ENCODE measurements at regions not wholly inside any gene's neighbourhood (a gene's known extent, or its start where the extent isn't known, plus 50 kb on each side); places are given as distances from the start of the nearest gene placed in this dataset.

DNA sequence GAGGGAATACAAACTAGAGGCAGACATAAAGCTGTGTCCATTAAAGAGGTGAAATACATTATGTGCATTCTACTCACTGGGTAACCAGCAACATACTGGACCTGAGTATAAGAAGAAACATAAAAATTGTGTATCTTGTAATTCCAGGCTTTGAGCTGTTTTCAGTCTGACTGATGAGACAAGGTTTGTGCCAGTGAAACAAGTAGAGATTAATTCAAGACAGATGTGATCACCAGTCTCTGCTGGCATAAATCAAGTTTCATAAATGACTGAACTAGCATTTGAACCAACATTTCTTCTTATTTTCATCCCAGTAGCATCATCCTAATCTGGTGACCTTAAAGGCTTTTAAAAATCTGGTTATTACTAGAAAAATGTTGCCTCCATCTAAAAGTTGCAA, 108.8 kb upstream of the RPL38 start:
- H3K4me3 ChIP-seq (ENCODE audit: control insufficient read depth, low read depth, low read length) = no peak overlapping the region
- TF ChIP-seq, protein P1, sequence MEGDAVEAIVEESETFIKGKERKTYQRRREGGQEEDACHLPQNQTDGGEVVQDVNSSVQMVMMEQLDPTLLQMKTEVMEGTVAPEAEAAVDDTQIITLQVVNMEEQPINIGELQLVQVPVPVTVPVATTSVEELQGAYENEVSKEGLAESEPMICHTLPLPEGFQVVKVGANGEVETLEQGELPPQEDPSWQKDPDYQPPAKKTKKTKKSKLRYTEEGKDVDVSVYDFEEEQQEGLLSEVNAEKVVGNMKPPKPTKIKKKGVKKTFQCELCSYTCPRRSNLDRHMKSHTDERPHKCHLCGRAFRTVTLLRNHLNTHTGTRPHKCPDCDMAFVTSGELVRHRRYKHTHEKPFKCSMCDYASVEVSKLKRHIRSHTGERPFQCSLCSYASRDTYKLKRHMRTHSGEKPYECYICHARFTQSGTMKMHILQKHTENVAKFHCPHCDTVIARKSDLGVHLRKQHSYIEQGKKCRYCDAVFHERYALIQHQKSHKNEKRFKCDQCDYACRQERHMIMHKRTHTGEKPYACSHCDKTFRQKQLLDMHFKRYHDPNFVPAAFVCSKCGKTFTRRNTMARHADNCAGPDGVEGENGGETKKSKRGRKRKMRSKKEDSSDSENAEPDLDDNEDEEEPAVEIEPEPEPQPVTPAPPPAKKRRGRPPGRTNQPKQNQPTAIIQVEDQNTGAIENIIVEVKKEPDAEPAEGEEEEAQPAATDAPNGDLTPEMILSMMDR (conservative IDR thresholded peaks at IDR 0.05; ENCODE audit: control insufficient read depth, insufficient read depth, low read depth, low read length) = no peak
- DNase-seq (ENCODE audit: low read depth) = no peak

DNA sequence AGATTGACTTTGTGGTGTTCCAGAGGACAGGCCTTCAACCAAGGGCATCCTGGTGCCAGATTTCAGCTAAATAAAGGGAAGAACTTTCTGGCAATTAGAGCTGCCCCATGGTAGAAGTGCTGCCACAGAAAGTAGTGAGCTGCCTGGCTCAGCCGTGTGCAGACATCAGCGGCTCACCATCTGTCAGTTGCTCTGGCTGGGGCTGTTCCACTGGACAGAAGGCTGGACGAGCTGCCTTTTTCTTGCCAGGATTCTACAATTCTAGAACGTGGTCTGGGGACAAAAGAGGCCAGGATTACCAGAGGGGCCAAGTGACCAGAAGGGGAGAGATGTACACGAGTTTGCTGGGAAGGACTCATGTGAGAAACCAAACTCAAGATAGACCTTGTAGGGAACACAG, 107.0 kb upstream of the RPL38 start:
- TF ChIP-seq, protein P1 (conservative IDR thresholded peaks at IDR 0.05; ENCODE audit: control insufficient read depth, insufficient read depth, low read depth, low read length) = no peak
- no peak overlapping the region for H3K4me3 ChIP-seq (ENCODE audit: control insufficient read depth, low read depth, low read length)
- no peak for DNase-seq (ENCODE audit: low read depth)

DNA sequence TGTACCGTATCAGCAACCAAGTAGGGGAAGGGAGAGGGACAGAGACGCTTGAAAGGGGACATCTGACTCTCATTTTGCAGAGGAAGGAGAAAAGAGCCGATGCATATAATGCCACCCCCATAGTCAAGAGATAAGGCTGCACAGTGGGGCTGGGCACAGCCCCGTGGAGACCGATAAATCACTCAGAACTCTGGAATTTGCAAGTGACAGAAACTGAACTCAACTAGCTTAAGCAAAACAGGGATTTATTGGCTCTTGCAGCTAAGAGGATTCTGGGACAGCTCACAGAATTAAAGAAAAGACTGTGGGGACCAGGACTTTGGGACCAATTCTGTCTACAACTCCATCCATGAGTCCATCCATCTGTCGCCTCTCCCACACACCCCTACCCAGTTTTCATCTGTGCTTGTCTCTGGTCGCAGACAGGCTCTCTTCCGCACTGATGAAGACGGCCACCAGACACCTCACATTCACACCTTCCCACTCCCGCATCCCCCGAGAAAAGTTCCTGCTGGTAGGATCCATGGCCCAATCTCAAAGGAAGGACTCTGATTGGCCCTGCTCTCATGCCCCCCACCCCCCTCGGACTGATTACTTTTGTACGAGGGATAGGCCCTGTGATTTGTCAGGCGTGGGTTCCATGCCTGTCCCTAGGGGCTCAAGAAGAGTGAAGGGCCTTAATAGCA, 105.9 kb upstream of the RPL38 start:
- TF ChIP-seq, protein P1 (conservative IDR thresholded peaks at IDR 0.05; ENCODE audit: control insufficient read depth, insufficient read depth, low read depth, low read length) = no peak
- no peak for DNase-seq (ENCODE audit: low read depth)
- no peak overlapping the region for H3K4me3 ChIP-seq (ENCODE audit: control insufficient read depth, low read depth, low read length)

DNA sequence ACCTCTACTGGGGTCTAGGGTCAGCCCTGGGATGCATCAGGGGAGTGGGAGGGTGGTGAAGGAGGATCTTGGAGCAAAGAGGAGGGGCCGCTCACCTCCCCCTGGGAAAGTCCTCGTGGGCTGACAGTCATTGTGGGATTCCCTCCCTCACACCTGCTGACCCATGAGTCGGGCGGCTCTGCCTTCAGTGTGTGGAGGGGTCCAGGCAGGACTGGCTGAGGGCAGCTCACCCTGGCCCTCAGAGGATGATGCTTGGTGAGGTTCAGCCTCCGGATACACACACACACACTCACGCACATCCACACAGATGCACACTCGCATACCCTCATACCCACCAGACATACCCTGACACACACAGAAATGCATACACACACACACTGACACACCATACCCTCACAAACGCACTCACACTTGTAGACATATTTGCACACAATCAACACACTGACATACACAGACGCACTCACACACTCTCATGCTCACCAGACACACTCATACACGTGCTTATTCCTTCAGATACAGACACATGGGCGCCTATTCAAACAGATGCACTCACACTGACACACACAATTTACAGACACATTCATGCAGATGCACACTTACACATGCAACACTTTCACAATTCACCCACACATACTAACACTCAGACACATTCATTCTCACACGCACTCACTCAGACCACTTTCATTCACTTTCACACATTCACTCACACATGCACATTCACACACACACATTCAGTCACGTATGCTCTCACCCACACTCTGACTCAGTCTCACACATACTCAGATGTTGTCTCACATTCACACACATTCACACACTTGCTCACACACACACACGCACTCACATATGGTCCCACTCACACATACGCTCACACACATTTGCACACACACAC, 105.1 kb upstream of the RPL38 start:
- TF ChIP-seq, protein P1 (conservative IDR thresholded peaks at IDR 0.05; ENCODE audit: control insufficient read depth, insufficient read depth, low read depth, low read length) = no peak
- no peak for DNase-seq (ENCODE audit: low read depth)
- H3K4me3 ChIP-seq (ENCODE audit: control insufficient read depth, low read depth, low read length) = no peak overlapping the region

DNA sequence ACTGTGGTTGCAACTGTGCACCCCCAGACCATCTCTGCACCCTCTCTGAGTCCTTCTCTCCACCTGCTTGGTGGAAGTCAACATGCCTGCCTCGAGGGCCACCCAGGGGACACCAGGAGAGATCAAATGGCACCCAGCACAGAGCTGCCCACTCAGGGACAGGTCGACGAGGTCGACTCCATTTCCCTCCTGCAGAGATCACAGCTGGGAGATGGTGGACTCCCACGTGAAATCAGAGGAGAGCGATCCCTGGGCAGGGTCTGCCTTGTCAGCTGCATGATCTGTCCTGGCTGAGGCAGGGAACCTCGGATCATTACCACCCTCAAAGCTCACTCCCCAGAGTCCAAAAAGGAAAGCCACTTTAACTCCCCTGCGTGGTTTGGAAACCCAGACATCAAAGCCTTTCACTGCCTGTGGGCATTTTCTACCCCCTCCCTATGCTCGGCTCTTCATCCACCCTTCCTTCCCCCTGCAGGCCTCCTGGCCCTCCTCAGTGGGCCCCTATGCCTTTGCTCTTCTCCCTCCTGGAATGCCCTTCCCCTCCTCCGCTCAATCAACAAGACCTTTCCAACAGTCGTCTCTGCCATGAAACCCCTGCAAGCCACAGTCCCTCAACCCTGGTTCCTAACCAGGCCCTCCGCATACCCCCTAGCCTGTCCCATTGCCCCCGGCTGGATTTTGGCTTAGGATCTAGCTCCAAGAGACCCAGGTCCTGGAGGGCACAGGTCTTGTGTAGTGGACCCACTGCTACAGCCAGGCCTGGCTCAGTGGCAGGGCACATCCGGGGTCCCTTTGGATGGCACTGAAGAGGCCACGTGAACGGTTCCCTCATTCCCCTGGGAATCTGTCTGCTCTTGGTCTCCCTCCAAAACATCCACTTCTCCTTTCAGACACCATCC, 103.8 kb upstream of the RPL38 start:
- DNase-seq (ENCODE audit: low read depth) = no peak
- no peak overlapping the region for H3K4me3 ChIP-seq (ENCODE audit: control insufficient read depth, low read depth, low read length)
- TF ChIP-seq, protein P1 (conservative IDR thresholded peaks at IDR 0.05; ENCODE audit: control insufficient read depth, insufficient read depth, low read depth, low read length) = no peak

DNA sequence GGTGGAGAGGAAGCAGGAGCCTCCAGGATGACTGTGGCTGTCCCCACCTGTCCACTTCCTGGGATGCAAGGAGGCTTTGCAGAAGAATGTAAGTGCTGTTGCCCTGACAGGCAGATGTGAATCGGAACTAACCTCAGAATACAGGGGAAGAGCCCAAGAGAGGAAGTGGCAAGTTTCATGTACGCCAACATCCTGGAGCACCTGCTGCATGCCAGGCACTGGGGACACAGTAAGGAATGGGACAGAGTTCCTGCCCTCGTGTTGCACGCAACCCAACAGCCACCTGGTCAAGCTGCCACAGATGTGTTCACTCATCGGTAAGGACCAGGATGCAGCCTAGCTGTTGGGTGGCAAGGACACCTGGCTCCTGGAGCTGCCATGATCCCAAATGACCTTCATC, 98.6 kb upstream of the RPL38 start:
- no peak for DNase-seq (ENCODE audit: low read depth)
- TF ChIP-seq, protein P1 (conservative IDR thresholded peaks at IDR 0.05; ENCODE audit: control insufficient read depth, insufficient read depth, low read depth, low read length) = no peak
- no peak overlapping the region for H3K4me3 ChIP-seq (ENCODE audit: control insufficient read depth, low read depth, low read length)
